NAMALWA (cell line): ENCODE measurements at regions not wholly inside any gene's neighbourhood (a gene's known extent, or its start where the extent isn't known, plus 50 kb on each side); places are given as distances from the start of the nearest gene placed in this dataset.

Experiments
- DNase-seq: peaks from one replicate; pipeline ENCODE4 v3.0.0-alpha.2; 2015; ENCODE audit warnings: low spot score

DNA sequence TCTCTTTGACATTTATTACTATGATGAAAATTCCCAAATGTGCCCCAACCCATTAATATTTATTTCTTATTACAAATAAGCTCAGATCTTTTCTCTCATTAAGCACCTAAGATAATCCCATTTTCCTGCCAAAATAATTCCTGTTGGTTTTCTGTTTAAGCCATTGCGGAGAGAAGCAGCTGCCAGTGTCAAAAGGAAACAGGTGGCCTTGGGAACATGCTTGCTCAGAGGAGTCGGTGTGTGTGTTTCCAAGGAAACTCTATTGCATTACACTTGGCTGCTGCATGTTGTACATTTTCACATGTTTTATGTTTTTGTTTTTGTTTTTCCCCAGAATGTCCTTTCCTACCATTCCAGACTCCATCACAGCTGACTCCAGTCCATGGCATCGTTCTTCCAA is 56.4 kb downstream of the CD24 start:
- DNase-seq: no peak

DNA sequence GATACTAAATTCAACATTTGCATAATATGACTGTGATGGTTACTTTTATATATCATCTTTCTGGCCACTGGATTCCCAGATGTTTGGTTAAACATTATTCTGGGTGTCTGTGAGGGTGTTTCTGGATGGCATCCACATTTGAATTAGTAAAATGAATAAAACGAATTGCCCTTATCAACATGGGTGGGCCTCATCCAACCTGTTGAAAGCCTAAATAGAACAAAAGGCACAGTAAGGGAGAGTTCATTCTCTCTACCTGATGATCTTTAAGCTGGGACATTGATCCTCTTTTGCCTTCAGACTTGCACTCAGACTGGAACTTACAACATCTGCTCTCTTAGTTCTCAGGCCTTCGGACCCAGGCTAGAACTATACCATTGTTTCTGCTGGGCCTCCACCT is 57.6 kb downstream of the CD24 start:
- no peak for DNase-seq

DNA sequence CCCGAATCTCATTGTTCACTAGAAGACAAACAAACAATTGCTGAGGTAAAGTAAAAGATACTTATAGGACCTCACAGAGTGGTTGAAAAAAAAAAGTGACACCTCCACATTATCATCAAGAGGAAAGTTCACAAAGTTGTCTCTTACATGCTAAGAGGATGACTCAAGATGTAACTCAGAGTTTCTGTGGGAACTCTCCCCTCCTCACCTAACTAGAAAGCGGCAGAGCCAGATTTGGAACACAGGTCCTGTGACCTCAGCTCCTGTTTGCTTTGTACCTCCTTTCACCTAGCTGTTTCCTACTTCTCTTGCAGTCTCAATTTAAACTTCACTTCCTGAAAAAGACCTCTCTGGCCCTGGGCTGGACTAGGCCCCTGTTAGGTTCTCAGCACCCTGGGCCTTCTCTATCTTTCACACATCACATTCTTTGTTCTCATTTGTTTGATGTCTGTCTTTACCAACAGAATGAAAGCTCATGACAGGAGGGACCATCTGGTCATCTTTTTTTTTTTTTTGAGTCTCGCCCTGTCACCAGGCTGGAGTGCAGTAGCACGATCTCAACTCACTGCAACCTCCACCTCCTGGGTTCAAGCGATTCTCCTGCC is 60.8 kb downstream of the CD24 start:
- DNase-seq: no peak

DNA sequence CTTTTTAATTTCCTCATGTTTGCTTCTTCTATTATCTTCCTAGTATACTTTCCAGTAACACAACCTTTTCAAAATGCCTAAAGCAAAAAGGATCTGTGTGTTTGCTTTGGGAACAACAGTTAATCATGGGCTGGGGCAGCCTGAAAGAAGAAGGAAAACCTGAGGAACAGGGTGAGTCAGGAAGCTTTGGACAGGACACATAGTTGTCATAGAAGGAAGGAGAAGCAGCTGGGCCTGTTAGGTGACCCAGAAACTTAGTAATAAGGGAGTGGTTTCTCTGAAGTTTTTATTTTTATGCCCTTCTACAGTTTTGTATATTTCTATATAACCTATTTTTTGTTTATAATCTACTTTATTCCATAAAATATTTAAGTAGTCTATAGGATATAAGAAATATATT is 61.4 kb downstream of the CD24 start:
- DNase-seq: no peak

DNA sequence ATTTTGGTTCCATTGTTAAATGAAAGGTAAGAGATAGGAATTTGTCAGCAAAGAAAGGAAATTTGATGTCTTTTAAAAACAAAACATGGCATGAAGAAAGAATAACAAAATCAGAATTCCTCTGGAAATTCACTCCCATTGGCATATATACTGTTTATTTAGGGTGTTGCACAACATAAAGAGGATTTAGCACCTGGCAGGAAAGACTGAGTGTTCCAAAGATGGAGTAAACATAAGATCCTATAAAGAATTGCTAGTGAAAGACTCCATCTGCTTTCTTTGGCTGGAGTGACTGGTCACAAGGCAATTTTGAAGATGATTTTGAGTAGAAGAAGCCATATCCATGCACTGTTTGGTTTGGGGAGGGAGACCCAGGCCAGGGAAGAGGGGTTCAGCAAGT is 62.4 kb downstream of the CD24 start:
- DNase-seq: no peak

DNA sequence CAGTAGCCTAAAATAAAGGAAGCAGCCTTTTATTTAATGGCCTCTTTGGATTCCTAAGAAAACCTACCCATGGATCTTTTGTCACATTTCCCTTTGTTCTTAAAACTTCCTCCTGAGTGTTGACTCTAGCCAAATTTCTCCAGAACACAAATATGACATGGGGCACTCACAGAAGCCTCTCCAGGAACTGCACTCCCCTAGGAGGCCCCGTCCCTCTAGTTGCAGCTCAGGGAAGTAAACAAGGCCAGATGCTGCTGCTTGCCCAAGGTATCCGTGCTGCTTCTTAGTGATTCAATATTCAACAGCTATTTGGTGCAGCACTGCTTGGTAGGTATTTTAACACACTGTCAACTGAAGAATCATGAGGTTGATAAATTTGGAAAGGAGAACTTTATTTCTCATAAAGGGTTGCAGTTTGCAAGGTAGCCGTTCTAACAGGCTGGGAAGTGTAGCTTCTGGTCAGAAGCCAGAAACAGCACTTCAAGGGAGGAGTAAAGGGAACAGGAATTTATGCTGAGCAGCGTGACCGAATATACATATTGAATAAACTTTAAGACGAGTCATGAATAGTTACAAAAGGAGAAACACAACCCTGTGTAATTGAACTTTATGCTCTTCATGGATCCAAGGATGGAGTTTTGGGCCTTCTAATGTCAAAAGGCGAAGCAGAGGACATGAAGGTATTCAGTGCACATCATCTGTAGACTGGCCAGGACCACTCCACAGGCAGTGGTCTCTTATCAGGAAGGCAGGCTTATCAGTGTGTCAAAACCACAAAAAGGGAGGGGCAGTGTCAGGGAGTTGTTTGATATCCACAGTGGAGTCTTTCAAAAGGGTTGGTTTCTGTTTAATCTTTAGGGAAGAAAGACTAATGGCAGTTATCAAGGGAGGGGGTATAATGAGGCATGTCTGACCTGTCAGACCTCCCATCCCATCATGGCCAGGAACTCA is 63.3 kb downstream of the CD24 start:
- no peak for DNase-seq

DNA sequence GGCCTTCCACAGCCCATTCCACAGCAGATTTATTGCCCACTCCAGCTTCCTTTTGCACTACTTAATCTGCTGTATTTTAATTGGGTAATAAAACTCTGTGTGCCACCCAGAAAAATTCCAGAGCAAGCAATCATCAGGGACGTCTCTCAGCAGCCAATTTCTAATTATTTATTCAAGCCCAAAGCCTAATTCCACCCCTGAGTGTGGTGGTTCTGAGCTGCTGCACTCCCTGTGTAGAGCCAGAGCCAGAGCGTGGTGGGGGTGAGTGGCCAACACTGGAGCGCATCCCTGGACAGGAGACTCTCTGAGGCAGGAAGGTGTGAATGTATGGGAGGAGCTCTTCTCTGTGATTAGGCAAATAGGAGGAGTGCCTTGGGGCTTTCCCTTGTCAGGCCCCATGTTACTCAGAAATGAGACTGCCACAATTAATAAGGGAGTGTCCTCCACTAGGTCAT is 66.1 kb downstream of the CD24 start:
- DNase-seq: no peak

DNA sequence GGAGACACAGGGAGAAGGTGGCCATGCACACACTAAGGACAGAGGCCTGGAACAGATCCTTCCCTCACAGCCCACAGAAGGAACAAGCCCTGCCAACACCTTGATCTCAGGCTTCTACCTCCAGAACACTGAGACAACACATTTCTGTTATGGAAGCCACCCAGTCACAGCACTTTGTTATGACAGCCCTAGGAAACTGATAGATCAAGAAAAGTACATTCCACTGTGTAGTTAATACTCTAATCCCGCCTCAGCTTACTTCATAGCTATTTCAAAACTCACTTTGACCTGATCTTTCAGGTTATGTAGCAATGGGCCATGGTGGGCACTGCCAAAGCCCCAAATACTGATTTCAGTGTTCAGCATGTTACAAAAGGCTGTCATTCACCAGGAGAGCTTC is 66.8 kb downstream of the CD24 start:
- no peak for DNase-seq

DNA sequence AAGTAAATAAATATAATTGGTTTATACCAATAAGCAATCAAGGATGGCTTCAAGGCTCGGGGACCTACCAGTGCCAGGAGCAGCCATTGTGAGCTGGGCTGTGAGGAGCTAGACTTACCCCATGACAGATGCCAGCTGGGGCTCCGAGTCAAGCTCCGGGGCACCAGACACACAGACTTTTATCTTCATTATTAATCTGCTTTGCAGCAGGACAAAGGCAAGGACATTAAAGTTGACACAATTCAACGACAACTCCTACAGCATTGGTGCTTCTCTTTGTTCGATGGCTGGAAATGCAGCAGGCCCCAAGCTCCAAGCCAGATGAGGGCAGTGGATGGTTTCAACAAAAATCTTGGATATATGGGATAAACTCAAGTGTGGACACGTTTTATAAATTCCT is 68.3 kb downstream of the CD24 start:
- DNase-seq: no peak

DNA sequence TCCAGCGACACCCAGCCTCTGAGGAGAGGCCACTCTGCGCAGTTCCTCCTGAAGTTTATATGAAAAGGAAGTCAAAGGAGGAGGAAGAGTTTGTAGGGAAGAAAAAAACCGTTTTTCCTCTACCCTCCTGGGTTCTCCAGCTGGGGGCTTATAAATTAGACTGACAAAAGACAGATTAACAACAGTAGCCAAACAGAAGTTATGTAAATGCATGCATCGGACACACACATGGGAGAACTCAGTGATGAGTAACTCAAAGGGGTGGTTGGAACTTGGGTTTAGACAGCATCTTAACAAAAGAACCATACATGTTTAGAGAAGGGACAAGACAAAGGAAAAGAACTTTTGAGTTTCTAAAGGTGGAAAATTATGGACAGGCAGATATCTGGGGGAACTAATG is 71.2 kb downstream of the CD24 start:
- DNase-seq: no peak

DNA sequence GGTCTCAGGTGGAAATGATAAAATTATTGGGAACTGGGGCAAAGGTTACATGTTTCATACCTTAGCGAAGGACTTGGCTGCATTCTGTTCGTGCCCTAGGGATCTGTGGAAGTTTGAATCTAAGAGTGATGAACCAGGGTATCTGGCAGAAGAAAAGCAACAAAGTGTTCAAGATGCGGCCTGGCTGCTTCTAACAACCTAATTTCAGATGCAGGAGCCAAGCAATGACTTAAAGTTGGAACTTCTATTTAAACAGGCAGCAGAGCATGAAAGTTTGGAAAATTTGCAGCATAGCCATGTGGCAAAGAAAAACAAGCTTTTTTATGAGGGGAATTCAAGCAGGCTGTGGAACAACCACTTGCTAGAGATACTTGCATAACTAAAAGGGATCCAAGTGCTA is 73.5 kb downstream of the CD24 start:
- no peak for DNase-seq

DNA sequence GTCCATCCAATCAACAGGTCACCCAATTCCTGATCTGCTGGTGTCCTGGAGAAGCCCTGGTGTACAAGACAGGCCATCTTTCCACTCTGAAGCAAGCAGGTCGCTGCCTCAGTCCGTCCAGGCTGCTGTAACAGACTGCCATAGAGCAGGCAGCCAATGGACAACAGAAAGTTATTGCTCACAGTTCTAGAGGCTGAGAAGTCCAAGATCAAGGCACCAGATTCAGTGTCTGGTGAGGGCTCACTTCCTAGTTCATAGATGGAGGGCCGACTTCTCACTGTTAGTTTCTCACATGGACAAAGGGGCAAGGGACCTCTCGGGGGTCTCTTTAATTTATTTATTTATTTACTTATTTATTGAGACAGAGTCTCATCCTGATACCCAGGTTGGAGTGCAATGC is 74.8 kb downstream of the CD24 start:
- no peak for DNase-seq

DNA sequence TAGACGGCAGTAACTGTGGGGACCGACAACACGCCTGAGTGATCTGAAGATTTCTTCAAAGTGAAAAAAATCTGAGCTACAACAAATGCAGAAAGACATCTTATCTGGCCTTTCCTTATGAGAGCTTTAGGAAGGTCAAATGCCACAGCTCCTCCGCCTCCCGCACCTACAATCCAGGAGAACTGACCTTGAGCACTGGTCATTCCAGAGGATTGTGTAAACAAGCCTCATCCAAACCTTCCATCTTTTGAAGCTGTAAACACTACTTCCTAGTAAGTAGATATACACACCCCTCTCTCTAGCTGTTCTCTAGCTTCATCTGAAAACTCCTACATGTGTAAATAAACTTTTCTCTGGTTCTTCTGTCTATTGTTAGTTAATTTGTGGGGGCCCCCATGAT is 76.9 kb downstream of the CD24 start:
- DNase-seq: no peak

DNA sequence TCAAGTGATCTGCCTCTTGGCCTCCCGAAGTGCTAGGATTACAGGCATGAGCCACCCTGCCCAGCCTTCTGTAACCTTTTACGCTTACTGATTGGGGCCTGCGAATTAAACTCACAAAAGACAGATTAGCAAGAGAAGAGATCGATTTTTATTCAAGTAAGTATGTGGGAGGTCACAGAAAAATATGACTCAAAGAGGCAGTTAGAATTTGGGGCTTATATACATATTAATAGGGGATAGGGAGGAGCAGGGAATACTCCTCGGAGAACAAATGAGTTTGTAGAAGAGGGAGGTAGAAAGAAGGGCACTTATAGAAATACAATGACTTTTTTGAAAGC is 78.9 kb downstream of the CD24 start:
- DNase-seq: no peak

DNA sequence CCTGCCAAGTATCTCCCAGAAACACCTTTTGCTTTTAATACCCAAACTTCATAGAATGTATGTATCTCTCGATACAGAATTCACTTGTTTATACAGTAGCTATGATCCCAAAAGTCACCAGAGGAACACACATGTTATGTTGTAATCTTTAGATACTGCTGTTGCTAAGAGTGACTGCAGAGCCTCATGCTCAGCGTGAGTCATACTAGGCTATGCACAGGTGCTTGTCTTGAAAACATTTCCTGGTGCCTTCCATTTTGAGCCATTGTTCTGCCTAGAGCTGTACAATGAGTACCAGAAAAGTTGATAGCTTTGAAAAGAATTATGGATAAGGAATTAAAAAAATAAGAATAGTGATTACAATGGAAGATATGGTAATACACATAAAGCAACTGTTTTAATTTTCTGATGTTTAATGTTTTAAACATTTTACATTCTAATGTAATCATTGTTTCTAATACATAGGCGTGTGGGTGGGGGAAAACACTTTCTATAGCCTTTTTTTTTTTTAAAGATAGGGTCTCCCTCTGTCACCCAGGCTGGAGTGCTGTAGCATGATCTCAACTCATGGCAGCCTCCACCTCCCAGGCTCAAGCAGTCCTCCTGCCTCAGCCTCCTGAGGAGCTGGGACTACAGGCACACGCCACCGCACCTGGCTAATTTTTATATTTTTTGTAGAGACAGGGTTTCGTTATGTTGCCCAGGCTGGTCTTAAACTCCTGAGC is 79.4 kb downstream of the CD24 start:
- peak; percentile 11 for DNase-seq

DNA sequence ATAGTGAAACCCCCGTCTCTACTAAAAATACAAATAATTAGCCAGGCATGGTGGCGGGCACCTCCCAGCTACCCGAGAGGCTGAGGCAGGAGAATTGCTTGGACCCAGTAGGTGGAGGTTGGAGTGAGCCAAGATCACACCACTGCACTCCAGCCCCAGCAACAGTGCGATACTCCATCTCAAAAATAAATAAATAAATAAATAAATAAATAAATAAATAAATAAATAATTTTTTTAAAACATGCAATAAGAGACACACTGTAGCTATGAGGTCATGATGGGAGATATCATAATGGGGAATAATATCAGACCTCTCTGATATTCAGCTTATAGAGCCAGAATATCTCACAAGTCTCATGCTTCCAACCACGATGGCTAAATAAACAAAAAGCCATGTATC is 82.3 kb downstream of the CD24 start:
- no peak for DNase-seq

DNA sequence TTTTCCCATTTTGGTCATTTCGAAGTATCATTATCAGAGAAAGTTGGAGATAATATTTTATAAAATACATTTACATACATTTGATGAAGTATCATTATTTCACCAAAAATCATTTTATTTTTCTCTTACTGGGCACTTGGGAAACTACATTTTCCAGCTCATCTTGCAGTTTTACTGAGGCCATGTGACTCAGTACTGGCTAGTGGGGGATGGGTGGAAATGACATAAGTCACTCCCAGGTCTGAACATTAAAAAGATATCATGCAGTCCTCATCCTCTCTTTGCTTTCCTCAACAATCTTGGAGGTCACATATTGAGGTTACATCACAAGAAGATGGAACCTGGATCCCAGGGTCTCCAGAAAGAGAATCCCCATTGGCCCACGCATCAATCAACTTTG is 84.1 kb downstream of the CD24 start:
- DNase-seq: no peak

DNA sequence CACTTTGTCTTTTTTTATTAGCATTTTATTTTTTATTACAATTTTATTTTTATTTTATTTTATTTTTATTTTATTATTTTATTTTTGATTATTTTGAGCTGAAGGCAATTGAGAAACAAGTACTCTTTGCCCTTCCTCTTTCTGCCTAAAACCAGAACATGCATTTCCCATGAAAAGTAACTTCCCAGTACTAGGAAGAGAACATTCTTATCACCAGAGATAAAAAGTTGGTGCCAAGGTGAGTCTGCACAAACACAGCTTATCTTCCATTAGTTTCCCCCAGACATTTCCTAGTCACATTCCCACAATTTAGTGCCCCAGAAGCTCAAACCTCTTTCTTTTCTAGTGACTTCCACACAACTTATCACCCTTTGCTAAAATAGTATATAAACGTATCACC is 84.8 kb downstream of the CD24 start:
- DNase-seq: no peak

DNA sequence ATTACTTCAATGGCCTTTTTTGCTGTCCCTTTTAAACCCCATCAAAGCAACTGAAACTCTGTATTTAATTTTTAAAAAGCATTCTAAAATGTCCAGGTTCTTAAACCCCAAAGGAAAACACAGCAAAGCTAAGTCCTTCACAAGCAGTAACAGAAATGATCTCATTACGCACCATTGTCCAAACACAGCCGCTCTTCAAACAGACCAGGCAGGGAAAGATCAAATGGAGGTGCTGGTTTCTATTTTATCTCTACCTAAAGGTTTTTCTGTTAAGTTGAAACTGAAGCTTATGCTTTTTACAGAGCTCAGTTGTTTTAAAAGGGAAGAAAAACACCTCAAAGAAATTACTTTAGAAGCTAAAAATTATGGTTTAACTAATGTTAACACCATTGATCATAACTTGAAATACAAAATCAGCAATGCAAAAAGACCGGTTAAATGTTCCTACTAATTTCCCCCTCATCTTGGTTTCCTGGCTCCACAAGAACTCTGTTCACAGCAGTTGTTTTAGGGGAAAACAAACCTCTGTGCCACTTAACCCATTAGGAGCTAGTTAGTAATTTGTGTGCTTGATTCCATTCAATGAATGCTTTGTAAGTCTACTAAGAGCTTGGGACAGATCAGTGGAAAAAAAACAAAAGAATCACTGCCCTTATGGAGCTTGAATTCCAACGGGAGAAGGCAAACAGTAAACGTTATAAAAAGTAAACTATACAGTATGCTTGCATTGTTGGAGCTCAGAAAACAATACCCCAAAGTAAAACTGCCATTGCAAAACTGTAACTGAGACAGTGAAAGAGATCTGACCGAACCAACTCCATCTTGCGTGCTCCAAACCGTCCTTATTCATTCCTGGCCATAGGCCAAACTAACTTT is 87.4 kb downstream of the CD24 start:
- no peak for DNase-seq

DNA sequence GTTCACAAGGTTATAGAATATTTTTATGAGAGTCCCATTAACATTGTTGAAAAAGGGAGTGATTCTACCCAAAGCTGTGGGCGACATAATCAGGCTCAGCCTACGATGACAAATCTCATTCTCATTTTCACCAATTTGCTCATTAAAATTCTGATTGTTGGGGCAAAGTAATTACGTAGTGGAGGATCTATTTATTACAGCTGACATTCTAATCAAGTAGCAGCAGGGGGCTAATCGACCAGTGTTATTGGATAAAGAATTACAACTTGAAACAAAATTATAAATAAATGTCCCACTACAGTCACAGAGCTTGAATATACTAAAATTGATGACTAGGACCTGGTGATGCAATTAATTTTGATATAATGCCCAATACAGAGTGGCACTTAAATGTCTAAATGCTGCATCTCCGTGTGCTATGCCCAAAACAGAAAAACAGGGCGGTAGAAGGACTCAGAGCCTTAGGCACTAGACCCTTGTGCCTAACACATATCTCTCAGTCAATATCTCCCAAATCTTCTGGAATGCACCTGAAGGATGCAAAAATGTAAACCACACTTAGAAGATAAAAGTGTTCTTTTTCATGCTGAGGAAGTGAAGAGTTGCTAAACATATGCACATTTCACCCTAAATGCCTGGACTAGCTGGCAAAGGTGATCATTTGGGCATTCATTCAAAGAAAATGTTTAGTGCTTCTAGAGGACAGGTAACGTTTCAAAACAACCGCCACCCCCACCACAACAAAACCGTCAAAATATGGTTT is 88.3 kb downstream of the CD24 start:
- no peak for DNase-seq

DNA sequence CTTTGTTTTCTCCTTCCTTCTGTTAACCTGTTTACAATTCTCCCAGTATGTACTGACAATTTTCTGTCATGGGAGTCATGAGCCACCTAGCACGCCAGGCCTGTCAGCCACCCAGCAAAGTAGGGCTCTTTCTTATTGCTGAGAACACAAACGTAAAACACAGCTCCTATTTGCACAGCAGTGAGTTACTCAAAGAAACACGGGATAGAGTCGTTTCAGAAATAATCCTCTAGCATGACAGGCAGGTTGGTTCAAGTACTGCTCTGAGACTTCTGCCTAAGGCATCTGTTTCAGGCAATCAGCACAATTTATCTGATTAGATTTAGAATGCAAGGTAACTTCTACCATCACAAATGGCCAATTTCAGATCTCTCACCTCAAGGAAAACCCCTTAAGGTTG is 88.8 kb downstream of the CD24 start:
- no peak for DNase-seq
